ENCODE measurements at regions not wholly inside any gene's neighbourhood (a gene's known extent, or its start where the extent isn't known, plus 50 kb on each side); places are given as distances from the start of the nearest gene placed in this dataset.

GRCh38 chr20:60389441-60389840, 431.2 kb downstream of the CDH26 start:
- no peak for ATAC-seq
- TF ChIP-seq ZNF70 (CRISPR knock-in tag; IDR thresholded peaks at IDR 0.05): no peak
- no peak for TF ChIP-seq TOX (CRISPR knock-in tag; IDR thresholded peaks at IDR 0.05; ENCODE audit: borderline replicate concordance)
- TF ChIP-seq SNAI2 (CRISPR knock-in tag; IDR thresholded peaks at IDR 0.05): no peak
- TF ChIP-seq ZFP3 (CRISPR knock-in tag; IDR thresholded peaks at IDR 0.05): no peak
- TF ChIP-seq CSRNP3 (CRISPR knock-in tag; IDR thresholded peaks at IDR 0.05): no peak
- no peak for TF ChIP-seq ISL1 (CRISPR knock-in tag; IDR thresholded peaks at IDR 0.05)
- no peak for TF ChIP-seq ARNTL (CRISPR knock-in tag; IDR thresholded peaks at IDR 0.05; ENCODE audit: borderline replicate concordance, low read depth)
- TF ChIP-seq RARB (CRISPR knock-in tag; IDR thresholded peaks at IDR 0.05): no peak
- no peak for TF ChIP-seq ZFP30 (CRISPR knock-in tag; IDR thresholded peaks at IDR 0.05)
- TF ChIP-seq CSDC2 (CRISPR knock-in tag; IDR thresholded peaks at IDR 0.05): no peak
- no peak for TF ChIP-seq ESRRG (CRISPR knock-in tag; IDR thresholded peaks at IDR 0.05)
- no peak for TF ChIP-seq ZNF8 (CRISPR knock-in tag; IDR thresholded peaks at IDR 0.05)
- no peak for TF ChIP-seq CREB5 (CRISPR knock-in tag; IDR thresholded peaks at IDR 0.05; ENCODE audit: low read depth)
- TF ChIP-seq TSHZ2 (CRISPR knock-in tag; IDR thresholded peaks at IDR 0.05): no peak
- TF ChIP-seq ZC3H10 (CRISPR knock-in tag; IDR thresholded peaks at IDR 0.05): no peak
- TF ChIP-seq TCF4 (CRISPR knock-in tag; IDR thresholded peaks at IDR 0.05; ENCODE audit: borderline replicate concordance): no peak

DNA sequence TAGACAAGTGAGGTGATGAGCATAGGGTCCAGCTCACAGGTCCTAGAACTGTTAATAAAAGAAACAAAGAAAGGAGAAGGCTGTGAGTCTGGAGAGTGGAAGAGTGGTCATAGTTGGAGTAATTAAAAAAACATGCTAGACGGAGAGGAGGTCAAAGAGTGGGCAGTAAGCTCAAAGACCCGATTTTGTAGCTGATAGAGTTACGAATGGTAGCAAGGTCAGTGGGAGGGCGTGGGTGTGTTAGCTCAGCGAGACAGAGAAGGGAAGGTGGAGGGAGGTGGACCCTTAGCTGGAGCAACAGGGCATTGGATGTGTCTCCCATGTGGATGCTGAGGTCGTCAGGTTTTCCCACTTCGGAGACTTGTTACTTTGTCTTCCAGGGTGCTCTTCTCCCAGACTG, 431.7 kb downstream of the CDH26 start:
- no peak for ATAC-seq
- TF ChIP-seq TOX (CRISPR knock-in tag; IDR thresholded peaks at IDR 0.05; ENCODE audit: borderline replicate concordance) (no peak), CSDC2 (CRISPR knock-in tag; IDR thresholded peaks at IDR 0.05) (no peak), RARB (CRISPR knock-in tag; IDR thresholded peaks at IDR 0.05) (no peak)

GRCh38 chr20:60395991-60396390, 437.8 kb downstream of the CDH26 start:
- TF ChIP-seq OSR1 (CRISPR knock-in tag; IDR thresholded peaks at IDR 0.05) (no peak), ISL1 (CRISPR knock-in tag; IDR thresholded peaks at IDR 0.05) (no peak), SNAI2 (CRISPR knock-in tag; IDR thresholded peaks at IDR 0.05) (no peak), ZFP3 (CRISPR knock-in tag; IDR thresholded peaks at IDR 0.05) (no peak), RARB (CRISPR knock-in tag; IDR thresholded peaks at IDR 0.05) (no peak), ARNTL (CRISPR knock-in tag; IDR thresholded peaks at IDR 0.05; ENCODE audit: borderline replicate concordance, low read depth) (no peak), GLIS3 (CRISPR knock-in tag; IDR thresholded peaks at IDR 0.05) (no peak), ZFP30 (CRISPR knock-in tag; IDR thresholded peaks at IDR 0.05) (no peak), ZNF565 (CRISPR knock-in tag; conservative IDR thresholded peaks at IDR 0.05; ENCODE audit: low read depth) (no peak), BACH2 (CRISPR knock-in tag; IDR thresholded peaks at IDR 0.05; ENCODE audit: borderline replicate concordance) (no peak), PPARA (CRISPR knock-in tag; IDR thresholded peaks at IDR 0.05; ENCODE audit: borderline replicate concordance) (no peak)
- no peak for ATAC-seq

- TF ChIP-seq ZNF565 (CRISPR knock-in tag; conservative IDR thresholded peaks at IDR 0.05; ENCODE audit: low read depth) (no peak), RARB (CRISPR knock-in tag; IDR thresholded peaks at IDR 0.05) (no peak), ZFP3 (CRISPR knock-in tag; IDR thresholded peaks at IDR 0.05) (no peak), PPARA (CRISPR knock-in tag; IDR thresholded peaks at IDR 0.05; ENCODE audit: borderline replicate concordance) (no peak), GLIS3 (CRISPR knock-in tag; IDR thresholded peaks at IDR 0.05) (no peak), TCF4 (CRISPR knock-in tag; IDR thresholded peaks at IDR 0.05; ENCODE audit: borderline replicate concordance) (no peak), ZC3H10 (CRISPR knock-in tag; IDR thresholded peaks at IDR 0.05) (no peak), TOX (CRISPR knock-in tag; IDR thresholded peaks at IDR 0.05; ENCODE audit: borderline replicate concordance) (no peak), ESRRG (CRISPR knock-in tag; IDR thresholded peaks at IDR 0.05) (no peak), ZNF8 (CRISPR knock-in tag; IDR thresholded peaks at IDR 0.05) (no peak), OSR1 (CRISPR knock-in tag; IDR thresholded peaks at IDR 0.05) (no peak), CSRNP3 (CRISPR knock-in tag; IDR thresholded peaks at IDR 0.05) (no peak), ISL1 (CRISPR knock-in tag; IDR thresholded peaks at IDR 0.05) (no peak), CSDC2 (CRISPR knock-in tag; IDR thresholded peaks at IDR 0.05) (no peak), ZNF70 (CRISPR knock-in tag; IDR thresholded peaks at IDR 0.05) (no peak), SNAI2 (CRISPR knock-in tag; IDR thresholded peaks at IDR 0.05) (no peak)
- TF ChIP-seq, protein P1, sequence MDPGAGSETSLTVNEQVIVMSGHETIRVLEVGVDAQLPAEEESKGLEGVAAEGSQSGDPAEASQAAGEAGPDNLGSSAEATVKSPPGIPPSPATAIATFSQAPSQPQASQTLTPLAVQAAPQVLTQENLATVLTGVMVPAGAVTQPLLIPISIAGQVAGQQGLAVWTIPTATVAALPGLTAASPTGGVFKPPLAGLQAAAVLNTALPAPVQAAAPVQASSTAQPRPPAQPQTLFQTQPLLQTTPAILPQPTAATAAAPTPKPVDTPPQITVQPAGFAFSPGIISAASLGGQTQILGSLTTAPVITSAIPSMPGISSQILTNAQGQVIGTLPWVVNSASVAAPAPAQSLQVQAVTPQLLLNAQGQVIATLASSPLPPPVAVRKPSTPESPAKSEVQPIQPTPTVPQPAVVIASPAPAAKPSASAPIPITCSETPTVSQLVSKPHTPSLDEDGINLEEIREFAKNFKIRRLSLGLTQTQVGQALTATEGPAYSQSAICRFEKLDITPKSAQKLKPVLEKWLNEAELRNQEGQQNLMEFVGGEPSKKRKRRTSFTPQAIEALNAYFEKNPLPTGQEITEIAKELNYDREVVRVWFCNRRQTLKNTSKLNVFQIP (CRISPR knock-in tag; IDR thresholded peaks at IDR 0.05; ENCODE audit: borderline replicate concordance, low read depth): no peak
- ATAC-seq: no peak
Measured at GRCh38 chr20:60400567-60400966, 442.3 kb downstream of the CDH26 start.
